GM18873 (cell line): ENCODE measurements at regions not wholly inside any gene's neighbourhood (a gene's known extent, or its start where the extent isn't known, plus 50 kb on each side); places are given as distances from the start of the nearest gene placed in this dataset.
"Not testable (repeated sequence)": the region's sequence is repeated elsewhere in the genome, so short reads cannot be mapped to it uniquely, and the experiment has no call there.

ENCODE experiments used
- ATAC-seq: cut with Tn5 transposase; IDR thresholded peaks from one replicate; pipeline ENCODE4 v1.9.1; 2021; ENCODE audit warnings: mild to moderate bottlenecking, moderate library complexity, moderate number of reproducible peaks; ENCODE audit not compliant: unreplicated experiment, low FRiP score

DNA sequence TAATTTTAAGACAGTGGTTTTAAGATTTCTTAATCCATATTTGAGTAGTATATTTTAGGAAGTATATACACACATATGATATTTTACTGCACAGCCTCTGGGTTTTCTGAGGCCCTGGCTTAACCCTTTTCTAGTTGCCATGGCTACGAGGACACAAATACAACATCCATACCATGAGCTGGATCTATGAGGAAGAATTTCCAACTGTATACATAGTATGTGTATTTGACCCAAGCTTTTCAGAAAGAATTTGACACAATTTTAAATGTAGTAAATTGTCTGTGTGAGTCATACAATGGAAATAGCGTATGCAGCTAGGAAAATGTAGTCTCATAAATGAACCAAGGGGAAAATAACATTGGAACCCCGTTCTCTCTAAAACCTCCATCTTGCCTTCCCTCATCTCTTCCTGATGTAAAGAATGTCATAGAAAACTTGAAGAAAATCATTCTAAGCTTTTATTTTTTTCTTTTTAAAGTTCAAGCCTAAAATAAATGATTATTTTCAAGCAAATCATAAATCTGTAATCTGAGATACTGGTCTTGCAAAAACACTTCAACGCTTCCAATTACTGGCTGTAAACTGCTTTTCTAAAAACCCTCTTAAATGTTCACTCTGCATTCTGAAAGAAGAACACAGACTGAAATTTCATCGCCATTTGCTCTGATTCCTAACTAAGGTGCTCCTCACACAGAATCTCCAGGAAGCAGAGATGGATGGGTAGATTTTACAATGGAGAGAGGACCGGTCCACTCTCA, 172.4 kb downstream of the LACC1 start:
- no peak for ATAC-seq

DNA sequence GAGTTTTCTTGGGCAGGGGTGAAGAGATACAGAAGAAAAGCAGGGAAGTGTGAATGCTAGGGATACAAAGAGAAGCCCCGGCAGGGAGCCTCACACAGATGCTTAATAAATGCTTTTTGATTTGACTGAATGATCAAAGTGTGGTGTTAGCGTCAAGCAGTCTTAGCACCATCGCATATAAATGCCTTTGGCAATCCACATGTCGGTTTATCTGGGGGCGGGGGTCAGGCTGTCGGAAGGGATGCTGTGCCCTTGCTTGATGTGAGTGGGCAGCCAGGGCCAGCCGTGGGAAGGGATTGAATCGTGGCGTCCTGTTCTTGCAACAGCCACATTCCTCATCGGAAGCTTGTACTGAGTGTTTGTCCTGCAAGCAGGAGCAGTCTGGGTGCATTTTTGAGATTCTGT, 173.1 kb downstream of the LACC1 start:
- no peak for ATAC-seq

DNA sequence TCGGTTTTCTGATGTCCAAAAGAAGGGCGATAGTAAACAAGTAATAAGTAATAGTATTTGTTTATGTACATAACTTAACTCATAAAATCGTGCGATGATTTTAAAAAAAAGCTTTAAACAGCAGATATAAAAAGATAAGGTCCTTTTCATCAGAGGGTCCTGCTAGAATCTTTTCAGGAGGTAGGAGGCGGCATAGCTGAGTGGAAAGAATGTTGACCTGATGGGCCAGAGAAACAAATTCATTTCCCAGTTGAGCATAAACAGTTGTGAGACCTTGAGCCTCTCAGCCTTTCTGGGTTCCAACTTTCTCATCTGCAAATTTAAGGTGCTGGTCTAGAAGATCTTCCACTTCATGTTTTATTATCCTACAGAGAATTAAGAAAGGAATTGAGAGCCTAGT, 173.5 kb downstream of the LACC1 start:
- ATAC-seq: no peak

DNA sequence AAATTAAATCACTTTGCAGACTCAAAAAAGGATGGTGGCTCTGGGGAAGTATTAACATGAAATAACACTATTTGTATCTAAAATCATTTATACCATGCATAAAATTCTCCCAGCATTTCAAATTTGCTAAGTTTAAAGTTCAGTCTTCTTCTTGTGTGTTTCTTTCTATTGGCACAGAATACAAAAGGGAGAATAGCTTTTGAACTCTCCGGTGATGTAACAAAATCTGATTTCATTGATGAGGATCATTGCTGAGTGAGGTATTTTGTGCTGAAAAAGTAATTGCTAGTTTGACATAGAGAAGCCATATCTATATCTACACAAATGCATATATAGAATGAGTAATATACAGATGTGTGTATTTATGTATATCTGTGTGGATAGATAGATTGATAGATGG, 174.8 kb downstream of the LACC1 start:
- no peak for ATAC-seq

DNA sequence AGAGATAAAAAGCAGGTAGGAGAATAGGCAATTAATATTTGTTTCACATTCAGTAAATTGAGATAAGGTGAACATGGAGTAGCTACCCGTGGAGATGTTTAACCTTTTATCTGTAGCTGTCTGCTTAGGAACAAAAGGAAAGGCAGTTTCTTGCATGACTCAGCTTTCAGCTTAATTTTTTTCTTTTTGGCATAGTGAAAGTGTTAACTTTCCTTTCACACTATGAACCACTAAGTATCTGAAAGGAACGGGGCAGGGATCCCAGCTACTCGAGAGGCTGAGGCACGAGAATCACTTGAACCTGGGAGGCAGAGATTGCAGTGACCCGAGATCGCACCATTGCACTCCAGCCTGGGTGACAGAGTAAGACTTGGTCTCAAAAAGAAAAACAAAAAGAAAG, 176.0 kb downstream of the LACC1 start:
- ATAC-seq: not testable (repeated sequence)

DNA sequence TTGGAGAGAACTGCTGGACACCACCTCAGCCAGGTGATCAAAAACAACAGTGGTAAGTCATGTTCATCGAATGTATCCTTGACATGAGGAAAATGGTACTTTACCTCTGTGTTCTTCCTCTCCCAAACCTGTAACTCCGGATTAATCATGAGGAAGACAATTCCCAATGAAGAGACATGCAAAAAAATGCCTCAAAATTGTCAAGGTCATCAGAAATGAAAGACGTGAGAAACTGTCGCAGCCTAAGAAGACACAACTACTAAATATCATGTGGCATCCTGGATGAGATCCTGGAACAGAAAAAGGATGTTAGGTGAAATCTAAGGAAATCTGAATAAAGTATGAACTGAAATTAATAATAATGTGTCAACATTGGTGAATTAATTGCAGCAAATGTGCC, 178.4 kb downstream of the LACC1 start:
- no peak for ATAC-seq

DNA sequence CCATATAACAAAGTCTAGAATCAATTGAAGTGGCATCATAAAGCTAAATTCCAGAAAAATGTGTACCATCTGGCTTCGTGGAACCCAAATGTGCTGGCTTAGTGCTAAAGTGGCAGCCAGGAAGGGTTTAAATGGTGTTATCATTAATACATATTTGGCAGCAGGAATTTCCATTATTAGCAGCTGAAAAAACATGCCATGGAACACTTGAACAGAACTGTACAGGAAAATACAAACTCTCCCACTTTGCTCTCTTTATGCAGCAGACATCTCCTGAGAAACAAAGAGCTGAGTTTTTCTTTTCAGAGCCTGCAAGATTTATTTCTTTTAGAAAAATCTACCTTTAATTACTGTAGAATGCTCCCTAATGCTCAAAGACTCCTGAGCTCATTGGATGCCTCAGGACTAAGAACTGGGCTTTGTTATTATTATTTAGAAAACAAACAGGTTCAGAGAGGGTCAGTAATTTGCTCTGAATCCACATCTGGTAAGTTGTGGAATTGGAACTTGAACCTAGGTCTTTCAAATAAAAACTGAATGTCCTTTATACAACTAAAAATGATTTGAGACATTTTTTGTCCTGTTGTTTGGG, 179.0 kb downstream of the LACC1 start:
- no peak for ATAC-seq

DNA sequence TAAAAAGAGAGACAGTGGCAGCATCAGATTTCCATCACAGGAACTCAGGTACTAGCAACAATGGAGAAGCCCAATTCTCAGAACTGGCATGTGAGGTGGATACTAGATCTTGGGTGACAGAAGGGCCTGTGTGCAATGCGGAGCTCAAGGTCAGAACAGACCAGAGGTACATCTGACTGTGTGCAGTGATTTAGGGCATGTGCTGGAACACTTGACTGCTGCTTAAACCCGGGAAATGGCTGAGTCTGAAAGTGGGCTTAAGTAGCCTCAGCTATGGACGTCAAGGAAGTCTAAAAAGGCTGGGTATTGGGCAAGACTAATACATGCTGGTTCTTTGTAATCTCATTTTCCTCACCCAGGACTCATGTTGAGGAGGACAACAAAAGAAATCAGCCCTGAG, 182.2 kb downstream of the LACC1 start:
- no peak for ATAC-seq

DNA sequence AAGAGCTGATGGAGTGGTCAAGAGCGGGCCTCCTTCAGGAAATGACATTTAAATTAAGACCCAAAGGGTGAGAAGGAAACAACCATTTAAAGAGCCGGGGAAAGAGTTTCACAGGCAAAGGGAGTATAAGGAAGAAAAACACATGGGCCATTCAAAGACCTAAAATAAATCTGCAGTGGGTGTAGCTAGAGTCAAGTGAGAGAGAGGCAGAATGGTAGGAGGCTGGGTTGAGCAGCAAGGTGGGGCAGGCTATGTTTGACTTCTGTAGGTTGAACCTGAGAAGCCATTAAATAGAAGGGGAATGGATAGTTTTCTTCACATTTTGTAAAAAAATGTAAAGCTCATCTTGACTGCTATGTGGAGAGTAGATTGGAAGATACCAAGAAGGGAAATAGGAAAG, 183.8 kb downstream of the LACC1 start:
- no peak for ATAC-seq

DNA sequence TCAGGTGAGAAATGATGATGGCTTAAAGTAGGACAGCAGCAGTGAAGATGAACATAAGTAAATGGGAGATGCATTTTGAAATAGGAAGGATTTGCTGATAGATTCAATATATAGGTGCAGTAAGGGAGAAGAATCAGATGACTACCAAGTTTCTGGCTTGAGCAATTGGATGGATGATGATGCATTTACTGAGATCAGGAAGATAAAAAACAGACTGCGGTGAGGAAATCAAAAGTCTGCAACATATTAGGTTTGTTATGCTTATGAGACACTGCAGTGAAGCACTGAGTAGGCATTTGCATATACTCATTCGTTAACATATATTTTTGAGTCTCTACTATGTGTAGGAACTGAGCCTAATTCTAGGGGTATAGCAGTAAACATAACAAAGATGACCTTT, 184.2 kb downstream of the LACC1 start:
- no peak for ATAC-seq

DNA sequence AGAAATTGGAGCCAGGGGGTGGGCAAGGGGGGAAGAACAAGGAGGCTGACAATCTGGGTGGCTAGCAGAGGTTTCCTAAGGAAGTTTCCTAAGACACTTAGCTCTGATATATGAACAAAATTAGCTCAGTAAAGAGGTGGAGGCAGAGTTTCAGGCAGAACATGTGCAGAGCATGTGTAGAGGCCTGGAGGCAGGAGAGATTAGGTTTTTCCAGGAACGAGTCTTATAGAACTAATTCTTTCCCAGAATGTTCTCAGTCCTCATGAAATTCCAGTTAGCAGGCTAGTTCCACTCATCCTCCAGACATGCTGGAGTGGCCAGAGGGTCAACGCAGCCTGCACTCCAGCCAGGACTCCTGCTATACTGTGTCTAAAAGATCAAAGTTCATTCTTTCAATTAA, 184.7 kb downstream of the LACC1 start:
- ATAC-seq: no peak

DNA sequence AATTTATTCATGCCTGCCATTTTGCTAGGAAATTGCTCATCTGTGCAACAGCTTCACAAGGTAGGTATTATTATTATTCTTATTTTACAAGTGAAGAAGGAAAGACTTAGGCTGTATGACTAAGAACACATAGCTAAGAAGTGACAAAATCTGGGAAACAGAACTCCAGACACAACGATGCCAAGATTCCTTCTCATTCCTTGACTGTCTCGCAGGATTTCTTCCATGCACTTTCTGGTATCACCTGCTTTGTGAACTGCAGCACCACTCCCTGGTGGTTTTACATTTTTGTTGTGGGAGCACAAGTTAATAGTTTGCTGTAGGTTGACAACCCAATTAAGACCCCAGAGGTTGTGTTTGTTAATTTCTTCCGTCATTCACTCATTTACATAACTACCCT, 188.5 kb downstream of the LACC1 start:
- no peak for ATAC-seq

DNA sequence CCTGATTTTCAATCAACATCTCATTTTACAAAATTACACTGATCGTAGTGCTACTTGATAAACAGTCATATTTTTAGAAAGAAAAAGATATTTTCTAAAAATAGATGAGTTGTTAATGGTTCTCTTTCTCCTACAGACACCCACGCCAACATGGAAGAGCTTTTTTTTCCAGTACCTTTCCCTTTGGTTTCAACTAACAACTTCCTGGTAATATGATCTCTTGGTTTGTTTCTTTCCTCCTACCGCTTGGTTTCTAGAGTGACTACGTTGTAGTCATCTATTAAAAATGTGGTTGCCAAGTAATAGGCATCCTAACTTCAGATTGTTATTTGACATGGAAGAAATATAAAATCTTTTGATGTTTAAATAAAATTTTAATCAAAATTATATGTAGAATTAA, 189.0 kb downstream of the LACC1 start:
- ATAC-seq: no peak

DNA sequence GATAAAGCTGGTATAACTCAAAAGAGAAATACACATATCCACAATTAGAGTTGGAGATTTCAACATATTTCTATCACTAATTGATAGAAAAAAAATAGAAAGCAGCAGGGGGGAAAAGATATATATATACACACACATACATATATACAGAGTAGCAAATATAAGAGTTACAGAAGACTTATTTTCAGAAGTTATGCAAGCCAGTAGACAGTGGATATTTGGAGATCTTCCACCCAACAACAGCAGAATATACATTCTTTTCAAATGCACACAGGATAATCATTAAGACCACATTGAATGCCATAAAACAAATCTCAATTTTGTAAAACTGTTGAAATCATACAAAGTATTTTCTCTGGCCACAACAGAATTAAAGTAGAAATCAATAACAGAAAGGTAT, 192.8 kb downstream of the LACC1 start:
- ATAC-seq: no peak

DNA sequence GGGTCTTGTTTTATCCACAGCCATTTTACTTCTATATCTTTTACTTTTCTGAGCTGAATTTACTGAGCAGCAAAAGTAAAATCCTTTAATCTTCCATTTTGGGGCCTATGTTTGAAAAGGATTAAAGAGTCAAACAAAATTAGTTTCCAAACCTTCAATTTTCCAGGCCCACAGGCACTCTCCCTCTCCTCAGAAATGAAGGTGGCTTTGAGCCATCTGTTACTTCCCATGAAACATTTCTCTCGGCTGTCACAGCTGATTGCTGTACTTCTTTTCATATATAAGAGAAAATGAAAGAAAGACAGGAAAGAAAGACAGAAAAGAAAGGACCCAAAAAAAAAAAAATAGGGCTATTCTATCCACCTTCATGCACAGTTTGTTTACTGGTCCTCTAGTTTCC, 194.9 kb downstream of the LACC1 start:
- ATAC-seq: no peak

DNA sequence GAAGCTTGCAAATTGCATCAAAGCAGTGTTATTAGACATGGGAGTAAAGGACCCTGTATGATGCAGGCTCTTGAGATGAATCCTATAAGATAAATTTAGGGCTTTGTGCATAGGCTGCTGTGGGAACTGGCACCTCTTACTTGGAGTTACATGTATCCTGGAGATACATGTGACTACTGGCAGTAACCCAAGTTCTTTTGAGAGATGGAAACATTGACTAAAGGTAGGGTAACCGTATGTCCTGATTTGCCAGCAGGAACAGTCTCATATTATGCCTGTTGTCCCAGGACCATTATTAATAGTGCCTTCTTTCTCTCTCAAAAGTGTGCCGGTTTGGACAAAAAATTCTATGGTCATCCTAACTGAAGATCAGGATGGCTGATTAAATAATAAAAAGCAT, 195.4 kb downstream of the LACC1 start:
- ATAC-seq: no peak

DNA sequence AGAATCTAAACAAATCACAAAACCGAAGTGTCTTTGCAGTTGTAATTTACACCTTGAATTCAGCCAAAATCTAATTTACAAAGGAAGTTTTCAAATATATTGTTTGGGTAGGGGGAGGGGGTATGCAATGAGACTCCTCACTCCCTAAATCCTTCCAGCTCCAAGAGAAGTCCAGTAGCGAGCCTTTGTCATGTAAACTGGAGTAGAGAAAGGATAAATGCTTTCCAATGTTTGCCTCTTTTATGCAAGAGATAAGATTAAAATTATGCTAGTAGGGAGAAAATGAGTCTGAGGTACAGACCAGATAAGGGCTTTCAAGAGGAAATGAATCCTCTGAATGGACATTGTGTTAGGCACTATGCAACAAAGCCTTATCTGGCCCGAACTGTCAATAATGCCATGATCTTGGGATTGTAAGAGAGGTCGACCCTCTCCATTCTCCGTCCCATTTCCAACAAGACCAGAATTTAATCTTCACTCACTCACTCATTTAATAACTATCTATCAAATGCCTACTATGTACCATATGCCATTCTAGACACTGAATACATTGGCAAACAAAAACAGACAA, 199.2 kb downstream of the LACC1 start:
- no peak for ATAC-seq

DNA sequence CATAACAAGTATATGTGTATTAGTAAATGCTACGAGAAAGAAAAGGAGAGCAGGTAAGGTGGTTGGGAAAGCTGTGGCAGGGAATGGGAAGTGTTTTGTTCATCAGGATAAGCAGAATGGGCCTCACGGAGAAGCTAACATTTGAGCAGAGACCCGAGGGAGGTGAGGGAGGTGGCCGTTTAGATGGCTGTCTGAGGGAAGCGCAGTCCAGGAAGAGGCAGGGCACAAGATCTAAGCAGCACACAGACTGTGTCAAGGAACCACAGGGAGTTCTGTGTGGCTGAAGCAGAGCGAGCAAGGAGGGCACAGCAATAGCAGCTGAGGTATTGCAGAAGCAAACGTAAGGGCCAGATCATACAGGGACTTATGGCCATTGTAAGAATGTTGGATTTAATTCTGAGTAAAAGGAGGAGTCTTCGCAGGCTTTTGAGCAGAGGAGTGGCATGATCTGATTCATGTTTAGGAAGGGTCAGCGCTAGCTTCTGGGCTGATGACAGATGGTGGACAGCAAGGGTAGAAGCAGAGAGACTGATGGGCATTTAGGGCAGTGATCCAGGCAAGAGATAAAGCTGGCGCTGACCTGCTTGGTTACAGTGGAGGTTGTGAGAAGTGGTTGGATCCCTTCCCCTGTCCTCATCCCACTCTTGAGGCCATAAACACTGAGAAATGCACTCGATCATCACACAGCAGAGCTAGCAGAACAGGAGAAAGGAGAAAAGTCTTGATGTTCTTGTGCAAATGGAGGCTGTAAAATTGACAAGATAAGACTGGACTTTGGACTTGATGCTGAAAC, 199.9 kb downstream of the LACC1 start:
- no peak for ATAC-seq

DNA sequence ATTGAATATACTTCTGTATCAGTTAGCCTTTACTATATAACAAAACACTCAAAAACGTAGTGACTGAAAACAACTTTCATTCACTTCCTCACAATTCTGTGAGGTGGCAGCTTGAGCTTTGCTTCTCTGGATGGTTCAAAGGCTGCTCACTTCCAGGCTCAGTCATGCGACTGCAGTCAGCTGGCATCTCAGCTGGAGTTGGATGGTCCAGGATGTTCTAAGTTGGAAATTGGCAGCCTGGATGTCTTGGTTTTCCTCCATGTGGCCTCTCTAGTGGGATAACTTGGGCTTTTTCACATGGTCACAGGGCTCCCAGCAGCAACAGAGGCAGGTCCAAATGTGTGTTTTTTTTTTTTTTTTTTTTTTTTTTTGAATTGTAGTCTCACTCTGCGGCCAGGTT, 204.4 kb downstream of the LACC1 start:
- ATAC-seq: no peak

DNA sequence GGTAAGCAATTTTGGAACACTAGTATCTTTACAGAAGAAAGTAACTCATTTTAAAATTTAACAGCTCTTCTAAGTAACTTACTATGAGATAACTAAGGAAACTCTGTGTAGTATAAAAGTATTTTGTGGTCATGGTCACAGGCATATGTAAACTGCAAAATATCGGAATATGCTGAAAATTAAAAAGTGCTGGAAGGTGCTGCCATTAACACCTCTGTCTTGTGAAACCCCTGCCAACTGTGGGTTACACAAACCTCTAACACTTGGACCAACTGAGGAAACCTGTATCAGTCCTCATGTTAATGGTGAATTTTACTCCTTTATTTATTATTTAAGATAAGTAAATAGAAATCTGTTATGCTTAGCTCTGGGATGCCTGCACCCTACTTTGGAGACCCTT, 206.7 kb downstream of the LACC1 start:
- ATAC-seq: no peak

DNA sequence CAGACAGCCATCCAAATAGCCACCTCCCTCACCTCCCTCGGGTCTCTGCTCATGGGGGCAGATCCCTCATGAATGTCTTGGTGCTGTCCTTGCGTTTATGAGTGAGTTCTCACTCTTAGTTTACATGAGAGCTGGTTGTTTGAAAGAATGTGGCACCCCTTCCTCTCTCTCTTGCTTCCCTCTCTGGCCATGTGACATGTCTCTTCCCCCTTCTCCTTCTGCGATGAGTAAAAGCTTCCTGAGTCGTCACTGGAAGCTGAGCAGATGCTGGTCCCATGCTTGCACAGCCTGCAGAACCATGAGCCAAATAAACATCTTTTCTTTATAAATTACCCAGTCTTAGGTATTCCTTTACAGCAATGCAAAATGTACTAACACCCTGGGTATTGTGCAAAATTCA, 208.7 kb downstream of the LACC1 start:
- no peak for ATAC-seq
